SH-SY5Y (cell line): ENCODE measurements at regions not wholly inside any gene's neighbourhood (a gene's known extent, or its start where the extent isn't known, plus 50 kb on each side); places are given as distances from the start of the nearest gene placed in this dataset.

Experiments used
- GATA2 ChIP-seq: IDR thresholded peaks from 2 replicates; pipeline ENCODE4 v1.6.1; 2011; ENCODE audit warnings: mild to moderate bottlenecking, low read depth, low read length
- GATA3 ChIP-seq: IDR thresholded peaks from 2 replicates; pipeline ENCODE4 v1.6.1; 2011; ENCODE audit warnings: low read depth, mild to moderate bottlenecking, low read length, moderate library complexity

DNA sequence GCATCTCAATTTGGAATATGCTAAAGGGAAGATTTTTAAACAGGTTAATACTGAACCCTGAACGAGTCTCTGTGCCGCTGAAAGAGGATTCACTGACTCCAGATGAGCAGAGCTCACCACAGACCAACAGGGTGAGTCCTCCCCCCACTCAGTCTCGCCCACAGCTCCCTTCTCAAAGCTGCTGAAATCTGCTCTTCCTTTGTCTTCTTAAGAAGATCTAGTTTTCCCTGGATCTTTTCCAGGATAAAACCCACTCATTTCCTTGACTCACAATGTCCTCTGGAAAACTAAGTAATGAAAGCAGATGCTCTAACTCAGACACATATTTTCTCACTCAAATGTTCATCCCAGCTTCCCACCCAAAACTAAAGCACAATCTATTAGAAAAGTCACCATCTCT lies 447.0 kb upstream of the PKN2 start:
- no peak for TF ChIP-seq GATA2
- TF ChIP-seq GATA3 = no peak
